ENCODE measurements at regions not wholly inside any gene's neighbourhood (a gene's known extent, or its start where the extent isn't known, plus 50 kb on each side); places are given as distances from the start of the nearest gene placed in this dataset.

DNA sequence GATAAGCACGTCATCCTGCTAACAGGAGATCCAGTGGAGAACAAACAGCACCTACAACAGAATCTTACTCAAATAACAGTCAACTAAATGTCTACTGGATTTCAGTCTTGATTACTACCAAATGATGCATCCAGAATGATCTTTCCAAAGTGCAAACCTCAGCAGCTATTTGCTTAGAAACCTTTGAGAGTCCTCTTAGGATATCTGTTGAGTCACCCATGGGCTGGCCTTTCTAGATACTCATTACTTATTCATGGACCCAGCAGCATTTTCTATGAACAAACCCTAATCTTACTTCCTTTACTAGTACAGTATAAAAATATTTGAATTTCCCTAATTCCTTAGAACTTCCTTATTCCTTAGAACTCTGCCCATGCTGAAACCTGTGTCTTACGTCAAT lies 118.5 kb upstream of the PABPC4L start:
- no peak for DNase-seq (ENCODE audit: low read depth)
- H3K4me3 ChIP-seq (ENCODE audit: low read depth, low read length) = no peak overlapping the region

DNA sequence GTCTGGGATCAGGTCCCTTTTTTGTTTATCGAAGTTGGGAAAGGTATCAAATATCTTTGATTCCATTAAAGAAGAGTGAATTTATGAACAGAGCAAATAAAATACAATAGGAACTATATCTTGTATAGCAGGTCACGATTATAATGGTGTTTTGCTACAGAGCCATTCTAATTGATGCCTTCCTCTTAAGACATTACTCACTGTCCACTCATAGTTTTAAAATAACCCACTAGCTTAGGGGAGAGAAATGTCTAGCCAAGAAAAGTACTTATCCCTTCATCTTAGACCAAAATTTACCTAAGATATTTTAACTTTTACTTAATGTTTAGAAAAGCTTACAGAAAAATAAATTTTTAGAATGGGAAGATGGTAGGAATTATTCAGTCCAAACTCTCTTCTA lies 112.0 kb upstream of the PABPC4L start:
- no peak for DNase-seq (ENCODE audit: low read depth)
- TF ChIP-seq, protein P1, sequence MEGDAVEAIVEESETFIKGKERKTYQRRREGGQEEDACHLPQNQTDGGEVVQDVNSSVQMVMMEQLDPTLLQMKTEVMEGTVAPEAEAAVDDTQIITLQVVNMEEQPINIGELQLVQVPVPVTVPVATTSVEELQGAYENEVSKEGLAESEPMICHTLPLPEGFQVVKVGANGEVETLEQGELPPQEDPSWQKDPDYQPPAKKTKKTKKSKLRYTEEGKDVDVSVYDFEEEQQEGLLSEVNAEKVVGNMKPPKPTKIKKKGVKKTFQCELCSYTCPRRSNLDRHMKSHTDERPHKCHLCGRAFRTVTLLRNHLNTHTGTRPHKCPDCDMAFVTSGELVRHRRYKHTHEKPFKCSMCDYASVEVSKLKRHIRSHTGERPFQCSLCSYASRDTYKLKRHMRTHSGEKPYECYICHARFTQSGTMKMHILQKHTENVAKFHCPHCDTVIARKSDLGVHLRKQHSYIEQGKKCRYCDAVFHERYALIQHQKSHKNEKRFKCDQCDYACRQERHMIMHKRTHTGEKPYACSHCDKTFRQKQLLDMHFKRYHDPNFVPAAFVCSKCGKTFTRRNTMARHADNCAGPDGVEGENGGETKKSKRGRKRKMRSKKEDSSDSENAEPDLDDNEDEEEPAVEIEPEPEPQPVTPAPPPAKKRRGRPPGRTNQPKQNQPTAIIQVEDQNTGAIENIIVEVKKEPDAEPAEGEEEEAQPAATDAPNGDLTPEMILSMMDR (IDR thresholded peaks at IDR 0.05; ENCODE audit: insufficient read depth, low read depth, low read length, missing control alignments) = no peak
- no peak overlapping the region for H3K4me3 ChIP-seq (ENCODE audit: low read depth, low read length)

More for the DNA sequence above, 118.5 kb upstream of the PABPC4L start:
- TF ChIP-seq, protein P1 (IDR thresholded peaks at IDR 0.05; ENCODE audit: insufficient read depth, low read depth, low read length, missing control alignments) = no peak

- TF ChIP-seq, protein P1 (IDR thresholded peaks at IDR 0.05; ENCODE audit: insufficient read depth, low read depth, low read length, missing control alignments) = no peak
- no peak overlapping the region for H3K4me3 ChIP-seq (ENCODE audit: low read depth, low read length)
- no peak for DNase-seq (ENCODE audit: low read depth)
Observed at GRCh38 chr4:134309715-134310114, 108.1 kb upstream of the PABPC4L start.

DNA sequence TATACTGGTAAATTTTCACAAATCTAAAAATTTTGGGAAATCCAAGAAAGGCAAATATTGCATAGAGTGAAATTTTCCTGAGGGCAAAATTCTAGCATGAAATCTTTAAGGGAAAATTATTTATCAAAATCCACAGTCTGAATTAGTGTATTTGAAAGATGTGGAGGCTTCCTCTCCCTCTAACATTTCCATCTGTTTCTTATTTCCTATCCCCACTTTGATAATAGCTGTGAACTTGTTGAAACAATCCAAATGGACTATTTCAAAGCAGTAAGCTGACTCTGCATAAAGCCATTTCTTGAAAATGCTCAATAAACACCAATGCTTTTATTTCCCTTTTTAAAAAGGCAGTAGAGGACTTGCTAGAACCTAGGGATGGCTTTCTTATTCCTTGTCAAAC lies 107.3 kb upstream of the PABPC4L start:
- TF ChIP-seq, protein P1 (IDR thresholded peaks at IDR 0.05; ENCODE audit: insufficient read depth, low read depth, low read length, missing control alignments) = no peak
- H3K4me3 ChIP-seq (ENCODE audit: low read depth, low read length) = no peak overlapping the region
- no peak for DNase-seq (ENCODE audit: low read depth)

DNA sequence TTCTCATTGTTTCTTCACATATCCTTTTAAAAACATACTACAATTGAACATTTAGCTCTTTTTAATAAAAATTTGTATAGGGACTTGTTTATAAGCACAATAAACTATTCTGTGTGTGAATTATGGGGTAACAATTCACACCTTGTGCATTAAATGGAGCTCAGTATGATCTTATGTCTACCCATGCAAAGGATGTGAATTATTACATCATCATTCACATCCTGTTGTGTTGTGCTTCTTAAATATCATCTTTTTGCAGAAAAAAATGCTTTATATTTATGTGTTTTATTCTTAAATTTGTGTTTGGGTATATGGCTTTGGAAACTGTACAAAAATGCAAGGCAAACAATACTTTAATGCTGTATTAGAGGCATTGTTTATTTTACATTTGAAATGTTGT lies 96.7 kb upstream of the PABPC4L start:
- TF ChIP-seq, protein P1 (IDR thresholded peaks at IDR 0.05; ENCODE audit: insufficient read depth, low read depth, low read length, missing control alignments) = no peak
- no peak overlapping the region for H3K4me3 ChIP-seq (ENCODE audit: low read depth, low read length)
- no peak for DNase-seq (ENCODE audit: low read depth)

- TF ChIP-seq, protein P1 (IDR thresholded peaks at IDR 0.05; ENCODE audit: insufficient read depth, low read depth, low read length, missing control alignments) = no peak
- DNase-seq (ENCODE audit: low read depth) = no peak
- no peak overlapping the region for H3K4me3 ChIP-seq (ENCODE audit: low read depth, low read length)
Observed at GRCh38 chr4:134297765-134298164, 96.2 kb upstream of the PABPC4L start.

GRCh38 chr4:134282680-134283079 lies 81.1 kb upstream of the PABPC4L start:
- TF ChIP-seq, protein P1 (IDR thresholded peaks at IDR 0.05; ENCODE audit: insufficient read depth, low read depth, low read length, missing control alignments) = no peak
- DNase-seq (ENCODE audit: low read depth) = no peak
- no peak overlapping the region for H3K4me3 ChIP-seq (ENCODE audit: low read depth, low read length)

Data from GM12865 (cell line).